ENCODE measurements at regions not wholly inside any gene's neighbourhood (a gene's known extent, or its start where the extent isn't known, plus 50 kb on each side); places are given as distances from the start of the nearest gene placed in this dataset.

GRCh38 chr12:59871779-59872178 is 275.9 kb downstream of the SLC16A7 start:
- H3K27ac ChIP-seq (ENCODE audit: low read length) = no peak overlapping the region
- H3K4me1 ChIP-seq (ENCODE audit: control insufficient read depth, insufficient read depth, low read length) = no peaks in the 10 kb centered on the region
- no peaks in the 10 kb centered on the region for H3K27me3 ChIP-seq (ENCODE audit: control insufficient read depth, insufficient read depth, low read length)
- no peaks in the 10 kb centered on the region for H3K36me3 ChIP-seq (ENCODE audit: control insufficient read depth, insufficient read depth, low read length)
- DNase-seq = no peak
- WGBS (ENCODE audit: insufficient coverage) = 89% methylated on average over 1 of the region's 2 CpGs
- no peak overlapping the region for H3K4me3 ChIP-seq (ENCODE audit: low read length)
- H3K9me3 ChIP-seq (replicated peaks; ENCODE audit: control insufficient read depth, low read depth, low read length) = peaks cover 4% of the 10 kb centered on the region

- H3K4me3 ChIP-seq (ENCODE audit: low read length) = no peak overlapping the region
- H3K9me3 ChIP-seq (replicated peaks; ENCODE audit: control insufficient read depth, low read depth, low read length) = peaks cover 4% of the 10 kb centered on the region
- H3K4me1 ChIP-seq (ENCODE audit: control insufficient read depth, insufficient read depth, low read length) = no peaks in the 10 kb centered on the region
- WGBS (ENCODE audit: insufficient coverage) = no CpG with 5 or more reads among the region's 1 CpG
- DNase-seq = no peak
- no peaks in the 10 kb centered on the region for H3K36me3 ChIP-seq (ENCODE audit: control insufficient read depth, insufficient read depth, low read length)
- no peak overlapping the region for H3K27ac ChIP-seq (ENCODE audit: low read length)
- no peaks in the 10 kb centered on the region for H3K27me3 ChIP-seq (ENCODE audit: control insufficient read depth, insufficient read depth, low read length)
Measured at GRCh38 chr12:59873136-59873535, 277.3 kb downstream of the SLC16A7 start.

GRCh38 chr12:59874781-59875180 is 279.0 kb downstream of the SLC16A7 start:
- no CpG with 5 or more reads among the region's 1 CpG for WGBS (ENCODE audit: insufficient coverage)
- Histone ChIP-seq H3K27ac (ENCODE audit: low read length) (no peak overlapping the region), H3K27me3 (ENCODE audit: control insufficient read depth, insufficient read depth, low read length) (no peaks in the 10 kb centered on the region), H3K9me3 (replicated peaks; ENCODE audit: control insufficient read depth, low read depth, low read length) (peaks cover 4% of the 10 kb centered on the region), H3K4me1 (ENCODE audit: control insufficient read depth, insufficient read depth, low read length) (no peaks in the 10 kb centered on the region), H3K36me3 (ENCODE audit: control insufficient read depth, insufficient read depth, low read length) (no peaks in the 10 kb centered on the region), H3K4me3 (ENCODE audit: low read length) (no peak overlapping the region)
- no peak for DNase-seq

- H3K9me3 ChIP-seq (replicated peaks; ENCODE audit: control insufficient read depth, low read depth, low read length) = no peaks in the 10 kb centered on the region
- H3K27me3 ChIP-seq (ENCODE audit: control insufficient read depth, insufficient read depth, low read length) = no peaks in the 10 kb centered on the region
- no peaks in the 10 kb centered on the region for H3K4me1 ChIP-seq (ENCODE audit: control insufficient read depth, insufficient read depth, low read length)
- DNase-seq = peak; percentile 15
- H3K4me3 ChIP-seq (ENCODE audit: low read length) = no peak overlapping the region
- WGBS (ENCODE audit: insufficient coverage) = 47% methylated on average over 2 of the region's 2 CpGs
- H3K36me3 ChIP-seq (ENCODE audit: control insufficient read depth, insufficient read depth, low read length) = no peaks in the 10 kb centered on the region
- H3K27ac ChIP-seq (ENCODE audit: low read length) = no peak overlapping the region
Measured at GRCh38 chr12:59886131-59886733, 290.4 kb downstream of the SLC16A7 start.

- Histone ChIP-seq H3K4me1 (ENCODE audit: control insufficient read depth, insufficient read depth, low read length) (no peaks in the 10 kb centered on the region), H3K27me3 (ENCODE audit: control insufficient read depth, insufficient read depth, low read length) (no peaks in the 10 kb centered on the region), H3K4me3 (ENCODE audit: low read length) (no peak overlapping the region), H3K36me3 (ENCODE audit: control insufficient read depth, insufficient read depth, low read length) (no peaks in the 10 kb centered on the region), H3K9me3 (replicated peaks; ENCODE audit: control insufficient read depth, low read depth, low read length) (no peaks in the 10 kb centered on the region), H3K27ac (ENCODE audit: low read length) (no peak overlapping the region)
- DNase-seq = peak; percentile 85
- WGBS (ENCODE audit: insufficient coverage) = no CpG with 5 or more reads among the region's 3 CpGs
Measured at GRCh38 chr12:59887178-59887577, 291.3 kb downstream of the SLC16A7 start.

- H3K27me3 ChIP-seq (ENCODE audit: control insufficient read depth, insufficient read depth, low read length) = no peaks in the 10 kb centered on the region
- no peaks in the 10 kb centered on the region for H3K4me1 ChIP-seq (ENCODE audit: control insufficient read depth, insufficient read depth, low read length)
- no peak overlapping the region for H3K4me3 ChIP-seq (ENCODE audit: low read length)
- H3K9me3 ChIP-seq (replicated peaks; ENCODE audit: control insufficient read depth, low read depth, low read length) = no peaks in the 10 kb centered on the region
- no peak for DNase-seq
- H3K27ac ChIP-seq (ENCODE audit: low read length) = no peak overlapping the region
- WGBS (ENCODE audit: insufficient coverage) = no CpG with 5 or more reads among the region's 3 CpGs
- H3K36me3 ChIP-seq (ENCODE audit: control insufficient read depth, insufficient read depth, low read length) = no peaks in the 10 kb centered on the region
Measured at GRCh38 chr12:59890896-59891579, 295.2 kb downstream of the SLC16A7 start.

GRCh38 chr12:59895166-59895775 is 299.4 kb downstream of the SLC16A7 start:
- H3K4me3 ChIP-seq (ENCODE audit: low read length) = no peak overlapping the region
- H3K4me1 ChIP-seq (ENCODE audit: control insufficient read depth, insufficient read depth, low read length) = no peaks in the 10 kb centered on the region
- no peak overlapping the region for H3K27ac ChIP-seq (ENCODE audit: low read length)
- H3K36me3 ChIP-seq (ENCODE audit: control insufficient read depth, insufficient read depth, low read length) = no peaks in the 10 kb centered on the region
- WGBS (ENCODE audit: insufficient coverage) = no CpG with 5 or more reads among the region's 1 CpG
- no peaks in the 10 kb centered on the region for H3K27me3 ChIP-seq (ENCODE audit: control insufficient read depth, insufficient read depth, low read length)
- peak; percentile 52 for DNase-seq
- H3K9me3 ChIP-seq (replicated peaks; ENCODE audit: control insufficient read depth, low read depth, low read length) = no peaks in the 10 kb centered on the region

- no peak for DNase-seq
- WGBS (ENCODE audit: insufficient coverage) = no CpG with 5 or more reads among the region's 3 CpGs
Measured at GRCh38 chr12:59904874-59905521, 309.2 kb downstream of the SLC16A7 start.

GRCh38 chr12:59911516-59911915 is 315.7 kb downstream of the SLC16A7 start:
- H3K4me3 ChIP-seq (ENCODE audit: low read length) = no peak overlapping the region
- DNase-seq = no peak
- H3K9me3 ChIP-seq (replicated peaks; ENCODE audit: control insufficient read depth, low read depth, low read length) = no peaks in the 10 kb centered on the region
- H3K27ac ChIP-seq (ENCODE audit: low read length) = no peak overlapping the region
- H3K36me3 ChIP-seq (ENCODE audit: control insufficient read depth, insufficient read depth, low read length) = no peaks in the 10 kb centered on the region
- no peaks in the 10 kb centered on the region for H3K4me1 ChIP-seq (ENCODE audit: control insufficient read depth, insufficient read depth, low read length)
- no peaks in the 10 kb centered on the region for H3K27me3 ChIP-seq (ENCODE audit: control insufficient read depth, insufficient read depth, low read length)
- WGBS (ENCODE audit: insufficient coverage) = no CpG with 5 or more reads among the region's 3 CpGs

More at GRCh38 chr12:59904874-59905521, 309.2 kb downstream of the SLC16A7 start:
- Histone ChIP-seq H3K36me3 (ENCODE audit: control insufficient read depth, insufficient read depth, low read length) (no peaks in the 10 kb centered on the region), H3K9me3 (replicated peaks; ENCODE audit: control insufficient read depth, low read depth, low read length) (no peaks in the 10 kb centered on the region), H3K27ac (ENCODE audit: low read length) (no peak overlapping the region), H3K27me3 (ENCODE audit: control insufficient read depth, insufficient read depth, low read length) (no peaks in the 10 kb centered on the region), H3K4me1 (ENCODE audit: control insufficient read depth, insufficient read depth, low read length) (no peaks in the 10 kb centered on the region), H3K4me3 (ENCODE audit: low read length) (no peak overlapping the region)

GRCh38 chr12:59916988-59917387 is 321.2 kb downstream of the SLC16A7 start:
- no peak overlapping the region for H3K4me3 ChIP-seq (ENCODE audit: low read length)
- H3K27me3 ChIP-seq (ENCODE audit: control insufficient read depth, insufficient read depth, low read length) = no peaks in the 10 kb centered on the region
- no peak overlapping the region for H3K27ac ChIP-seq (ENCODE audit: low read length)
- H3K36me3 ChIP-seq (ENCODE audit: control insufficient read depth, insufficient read depth, low read length) = no peaks in the 10 kb centered on the region
- H3K4me1 ChIP-seq (ENCODE audit: control insufficient read depth, insufficient read depth, low read length) = no peaks in the 10 kb centered on the region
- no peaks in the 10 kb centered on the region for H3K9me3 ChIP-seq (replicated peaks; ENCODE audit: control insufficient read depth, low read depth, low read length)
- DNase-seq = no peak

All from muscle of leg (tissue), 3 donors.